T47D (cell line): ENCODE measurements at regions not wholly inside any gene's neighbourhood (a gene's known extent, or its start where the extent isn't known, plus 50 kb on each side); places are given as distances from the start of the nearest gene placed in this dataset.

Experiments
- DNase-seq, 2 experiments: peaks; one replicate each; pipeline versions ENCODE4 v3.0.0 to v3.0.0-alpha.2; 2011 to 2012; ENCODE audit warnings: low read depth in 1 of 2, low spot score in 1 of 2
- JUND ChIP-seq: IDR thresholded peaks from 2 replicates; pipeline ENCODE4 v1.6.1; 2012; ENCODE audit warnings: low read depth
- in situ Hi-C: cut with HindIII; loops from 2 replicates; pipeline ENCODE4 v1.10.0; 2016; ENCODE audit warnings: low sequenced_read_pairs, low pct_unique_long_range_greater_than_20kb

DNA sequence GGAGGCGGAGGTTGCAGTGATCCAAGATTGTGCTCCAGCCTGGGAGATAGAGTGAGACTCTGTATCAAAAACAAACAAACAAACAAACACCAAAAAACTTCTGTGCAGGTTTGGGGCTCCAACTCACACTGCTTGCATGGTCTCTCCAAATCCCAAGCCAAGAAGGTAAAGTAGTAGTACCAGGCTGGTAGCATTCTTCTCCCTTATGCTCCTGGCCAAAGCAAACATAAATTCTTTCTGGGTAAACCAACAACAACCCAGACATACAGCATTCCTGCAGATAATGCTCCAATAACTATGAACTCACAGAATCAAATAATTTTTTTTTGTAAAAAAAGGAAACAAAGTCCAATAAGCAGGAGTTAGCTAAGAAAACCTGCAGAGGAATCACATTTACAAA, 57.8 kb upstream of the KLHL31 start:
- DNase-seq = peak; percentile 20 to 95
- peak; percentile 72 for TF ChIP-seq JUND
- in situ Hi-C loops = no loop called here

DNA sequence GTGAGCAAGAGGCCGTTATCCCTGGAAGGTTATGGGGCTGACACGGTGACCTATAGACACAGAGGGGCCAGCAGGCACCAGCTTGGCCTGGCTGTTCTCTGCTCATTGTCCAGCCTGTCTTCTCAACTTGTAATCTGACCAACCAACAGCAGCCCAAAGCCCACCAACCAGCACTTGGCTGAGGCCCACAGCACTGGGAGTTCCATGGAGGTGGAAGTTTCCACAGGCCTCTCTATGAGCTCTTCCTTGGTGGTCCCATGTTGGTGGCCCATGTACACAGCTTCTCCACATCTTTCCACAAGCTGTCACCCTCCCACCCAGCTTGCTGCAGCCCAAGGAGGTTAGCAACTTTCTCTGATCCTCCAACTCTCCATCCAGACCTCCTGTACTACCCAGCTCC, 56.2 kb upstream of the KLHL31 start:
- in situ Hi-C loops = no loop called here
- TF ChIP-seq JUND = no peak
- DNase-seq = no peak

DNA sequence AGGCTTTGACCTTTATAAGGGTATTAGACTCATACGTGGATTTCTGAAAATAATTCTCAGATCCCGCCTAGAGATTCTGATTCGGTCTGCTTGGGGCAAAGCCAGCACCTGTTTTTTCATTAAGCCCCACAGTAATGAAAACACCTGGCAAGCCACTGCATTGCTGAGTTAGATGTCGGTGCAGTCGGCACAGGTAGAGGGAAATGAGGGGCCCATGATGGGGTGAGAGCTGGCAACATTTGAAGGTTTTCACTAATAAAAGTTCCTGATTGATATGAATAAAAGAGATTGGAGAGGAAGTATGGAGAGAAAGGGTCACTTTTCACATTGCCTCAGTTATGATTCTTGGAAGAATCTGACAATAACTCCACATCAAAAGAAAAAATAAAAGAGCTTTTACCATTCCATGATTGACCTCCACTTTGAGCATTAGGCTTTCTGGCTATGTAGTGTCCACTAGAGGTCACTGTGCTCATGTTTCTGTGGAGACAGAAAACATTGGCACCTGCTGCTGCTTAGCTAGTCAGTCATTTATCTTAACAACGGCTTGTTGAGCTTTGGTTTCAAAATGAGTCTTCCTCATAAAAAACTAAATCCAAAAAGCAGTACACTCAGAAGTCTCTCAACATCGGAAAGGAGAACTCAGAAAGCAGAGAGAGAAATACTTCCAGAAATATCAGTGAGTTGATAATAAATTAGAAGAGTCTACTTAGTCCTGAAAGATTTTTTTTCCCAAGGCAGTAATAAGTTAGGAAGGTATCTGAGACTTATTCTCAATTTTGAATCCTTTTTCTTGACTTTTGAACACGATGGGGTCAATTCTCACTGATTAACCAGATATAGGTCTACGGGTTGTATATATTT, 53.3 kb upstream of the KLHL31 start:
- TF ChIP-seq JUND = no peak
- peak; percentile 33 to 89 for DNase-seq
- in situ Hi-C loops = no loop called here

DNA sequence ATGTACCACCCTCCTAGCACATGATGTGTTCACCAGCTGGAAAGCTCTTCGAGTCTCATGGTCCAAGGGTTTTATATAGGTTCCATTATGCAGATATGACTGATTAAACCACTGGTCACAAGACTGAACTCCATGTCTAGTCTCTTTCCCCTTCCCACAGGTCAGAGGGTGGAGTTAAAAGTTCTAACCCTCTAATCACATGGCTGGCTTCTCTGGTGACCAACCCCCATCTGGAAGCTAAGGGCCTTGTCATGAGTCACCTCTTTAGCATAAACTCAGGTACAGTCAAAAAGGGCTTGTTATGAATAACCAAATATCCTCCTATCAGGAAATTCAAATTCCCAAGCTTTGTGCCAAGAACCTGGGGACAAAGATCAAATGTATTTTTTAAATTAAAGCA, 52.0 kb upstream of the KLHL31 start:
- in situ Hi-C loops = no loop called here
- TF ChIP-seq JUND = no peak

DNA sequence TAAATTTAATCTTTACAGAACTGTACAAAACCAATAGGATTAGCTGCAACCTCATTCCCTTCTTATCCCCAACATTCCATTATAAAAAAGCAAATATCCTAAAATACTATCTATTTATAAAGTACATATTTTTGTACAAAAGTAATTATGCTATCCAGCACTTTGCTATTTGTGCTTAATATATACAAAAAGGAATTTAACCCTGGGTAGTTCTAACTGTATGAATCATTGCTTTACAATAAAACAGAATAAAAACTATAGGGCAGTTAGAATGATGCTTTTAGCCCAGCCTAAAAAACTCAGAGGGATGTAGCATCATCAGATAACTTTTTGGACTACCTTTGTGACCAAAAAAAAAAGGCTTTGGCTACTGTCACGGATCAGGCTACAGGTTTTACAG, 49.9 kb upstream of the KLHL31 start:
- in situ Hi-C loops = no loop called here
- TF ChIP-seq JUND = no peak
- DNase-seq = no peak

More for the DNA sequence above, 52.0 kb upstream of the KLHL31 start:
- DNase-seq = no peak
